Stimulated activated CD4-positive, alpha-beta T cell treated with anti-CD3 and anti-CD28 coated beads, Interleukin-1b, Interleukin-23, amount 100 ng/mL, for 48 hours (primary cell): ENCODE measurements at regions not wholly inside any gene's neighbourhood (a gene's known extent, or its start where the extent isn't known, plus 50 kb on each side); places are given as distances from the start of the nearest gene placed in this dataset.
"Not testable (repeated sequence)": the region's sequence is repeated elsewhere in the genome, so short reads cannot be mapped to it uniquely, and the experiment has no call there.

ENCODE experiments used
- DNase-seq: peaks from one replicate; pipeline ENCODE4 v3.0.0-alpha.2; 2020

- no peak for DNase-seq
Observed at GRCh38 chr10:11691319-11691755, 50.8 kb upstream of the ECHDC3 start.

GRCh38 chr10:11689945-11690736 lies 52.0 kb upstream of the ECHDC3 start:
- no peak for DNase-seq

DNA sequence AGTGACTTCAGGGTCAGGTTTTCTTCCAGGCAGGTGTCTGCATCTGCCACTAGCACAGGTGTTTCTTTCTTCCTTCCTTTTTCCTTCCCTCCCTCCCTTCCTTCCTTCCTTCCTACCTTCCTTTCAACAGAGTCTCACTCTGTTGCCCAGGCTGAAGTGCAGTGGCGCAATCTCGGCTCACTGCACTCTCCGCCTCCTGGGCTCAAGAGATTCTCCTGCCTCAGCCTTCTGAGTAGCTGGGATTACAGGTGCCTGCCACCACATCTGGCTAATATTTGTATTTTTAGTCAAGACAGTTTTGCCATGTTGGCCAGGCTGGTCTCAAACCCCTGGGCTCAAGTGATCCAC lies 53.8 kb upstream of the ECHDC3 start:
- not testable (repeated sequence) for DNase-seq

DNA sequence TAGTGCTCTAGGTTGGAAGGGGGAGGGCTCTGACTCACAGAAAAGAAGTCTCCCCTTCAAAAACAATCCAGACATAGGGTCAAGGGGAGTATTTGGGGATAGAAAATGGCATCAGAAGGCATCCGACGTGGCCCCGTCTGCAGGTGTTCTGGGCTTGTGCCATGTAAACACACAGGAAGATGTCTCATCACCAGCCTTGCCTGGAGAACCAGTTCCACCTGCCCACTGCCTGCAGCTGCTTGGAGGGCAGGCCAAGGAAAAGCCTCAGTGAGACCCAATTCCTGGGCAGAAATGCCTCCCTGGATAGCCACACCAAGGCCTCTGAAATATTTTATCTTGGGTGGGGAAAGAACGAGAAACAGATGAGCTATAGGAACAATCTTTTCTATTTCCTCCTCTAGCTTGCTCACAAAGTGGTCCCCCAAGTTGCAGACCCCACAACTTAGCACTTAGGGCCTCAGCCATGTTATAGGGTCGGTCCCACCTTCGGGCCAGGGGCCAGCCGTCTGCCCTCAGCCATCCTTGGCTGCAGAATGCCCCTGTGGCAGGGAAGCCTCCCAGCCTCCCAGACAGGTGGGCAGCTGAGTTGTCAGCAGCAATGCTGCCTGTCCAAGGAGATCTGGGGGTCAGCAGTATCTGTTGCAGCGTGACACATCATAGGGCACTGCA lies 54.3 kb upstream of the ECHDC3 start:
- no peak for DNase-seq

DNA sequence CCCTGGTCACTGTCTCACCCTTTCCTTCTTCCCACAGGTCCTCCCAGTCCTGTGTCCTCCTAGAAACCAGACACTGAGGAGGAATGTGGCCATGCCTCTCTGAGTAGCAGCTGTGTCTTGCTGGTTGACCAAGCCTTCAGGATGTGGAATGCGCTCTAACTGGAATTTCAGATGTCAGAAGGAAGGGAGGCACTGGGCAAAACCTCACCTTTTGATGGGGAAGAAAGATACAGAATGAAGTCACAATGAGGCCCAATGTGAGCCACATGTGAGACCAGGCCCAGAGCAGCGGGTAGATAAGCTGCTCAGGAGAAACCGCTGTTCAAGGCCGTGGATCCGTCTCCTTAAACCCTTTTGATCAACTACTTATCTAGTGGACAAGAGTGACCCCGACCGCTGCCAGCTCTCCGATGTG lies 54.8 kb upstream of the ECHDC3 start:
- DNase-seq, result no peak

- DNase-seq, result peak; percentile 19
Observed at GRCh38 chr10:11685787-11686218, 56.4 kb upstream of the ECHDC3 start.

DNA sequence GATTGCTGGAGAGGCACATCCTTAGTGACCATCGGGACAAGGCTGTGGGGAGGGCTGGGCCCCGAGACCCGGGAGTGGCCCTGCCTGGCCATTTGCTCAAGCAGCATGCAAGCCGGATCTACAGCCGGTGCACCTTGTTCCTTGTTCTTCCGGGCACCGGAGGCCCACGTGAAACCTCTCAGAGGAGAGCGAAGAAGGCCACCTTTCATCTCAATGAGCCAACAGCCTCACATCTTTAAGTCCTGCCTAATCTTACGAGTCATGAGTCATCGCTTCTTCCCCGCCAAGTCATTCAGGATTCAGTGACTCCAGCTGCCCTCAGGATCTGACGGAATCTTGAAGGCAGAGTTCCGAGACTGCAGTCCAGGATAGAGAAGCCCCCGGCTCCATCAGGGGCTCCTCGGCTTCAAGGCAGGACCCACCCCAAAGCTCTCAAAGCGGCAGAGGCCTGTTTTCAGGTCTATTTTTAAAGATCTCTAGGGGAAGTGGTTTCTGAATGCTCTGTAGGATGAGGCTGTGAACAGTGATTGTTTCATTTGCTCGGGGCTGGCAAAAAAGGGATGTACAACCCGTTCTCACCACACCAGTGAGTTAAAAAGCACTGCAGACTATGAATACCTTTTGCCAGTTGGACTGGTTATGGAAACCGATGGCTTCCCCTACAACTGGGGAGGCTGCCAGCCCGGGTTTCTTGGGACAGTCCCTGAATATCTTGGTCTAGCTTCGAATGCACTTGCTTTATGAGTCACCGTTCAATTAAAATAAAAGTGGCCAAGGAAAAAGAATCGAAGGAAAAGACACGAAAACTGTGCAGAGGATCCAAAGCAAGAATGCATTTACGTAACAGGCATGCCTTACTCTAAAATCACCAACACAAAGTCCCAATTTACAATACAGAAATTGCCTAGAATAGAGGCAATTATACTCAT lies 57.2 kb upstream of the ECHDC3 start:
- DNase-seq, result peak; percentile 68

GRCh38 chr10:11684341-11684716 lies 57.9 kb upstream of the ECHDC3 start:
- not testable (repeated sequence) for DNase-seq

GRCh38 chr10:11683529-11684320 lies 58.5 kb upstream of the ECHDC3 start:
- no peak for DNase-seq

- no peak for DNase-seq
Observed at GRCh38 chr10:11682851-11683250, 59.3 kb upstream of the ECHDC3 start.

DNA sequence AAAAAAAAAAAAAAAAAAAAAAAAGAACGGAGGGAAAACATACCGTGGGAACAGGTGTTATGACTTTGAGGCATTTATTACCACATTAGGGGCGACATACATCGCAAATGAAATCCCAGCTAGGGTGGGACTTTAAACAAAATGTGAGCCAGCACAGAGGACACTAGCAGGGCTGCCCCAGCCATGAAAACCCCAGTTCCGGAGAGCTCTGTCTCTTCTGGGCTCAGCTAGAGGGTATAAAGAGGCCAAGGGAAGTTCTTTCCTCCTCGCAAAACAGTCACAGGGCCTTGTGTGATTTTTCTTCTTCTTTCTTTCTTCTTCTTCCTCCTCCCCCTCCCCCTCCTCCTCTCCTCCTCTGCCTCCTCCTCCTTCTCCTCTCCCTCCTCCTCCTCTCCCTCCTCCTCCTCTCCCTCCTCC lies 59.9 kb upstream of the ECHDC3 start:
- no peak for DNase-seq

DNA sequence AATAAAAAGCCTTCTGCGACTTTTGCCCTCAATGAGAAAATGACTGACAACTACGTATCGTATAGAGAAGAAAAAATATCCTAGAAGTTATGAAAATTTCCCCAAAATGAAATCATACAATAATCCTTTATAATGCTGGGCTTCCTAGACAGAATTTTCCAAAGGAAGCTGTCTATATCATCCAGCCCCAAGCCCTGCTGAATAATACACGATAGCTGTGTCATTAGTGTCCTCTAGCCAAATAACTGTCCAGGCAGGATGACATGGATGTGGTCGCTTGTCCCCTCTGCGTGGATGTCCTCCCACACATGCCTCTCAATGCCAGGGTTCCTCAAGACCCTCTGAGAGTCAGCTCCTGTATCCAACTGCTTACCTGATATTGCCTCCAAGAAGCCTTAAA lies 61.7 kb upstream of the ECHDC3 start:
- no peak for DNase-seq

DNA sequence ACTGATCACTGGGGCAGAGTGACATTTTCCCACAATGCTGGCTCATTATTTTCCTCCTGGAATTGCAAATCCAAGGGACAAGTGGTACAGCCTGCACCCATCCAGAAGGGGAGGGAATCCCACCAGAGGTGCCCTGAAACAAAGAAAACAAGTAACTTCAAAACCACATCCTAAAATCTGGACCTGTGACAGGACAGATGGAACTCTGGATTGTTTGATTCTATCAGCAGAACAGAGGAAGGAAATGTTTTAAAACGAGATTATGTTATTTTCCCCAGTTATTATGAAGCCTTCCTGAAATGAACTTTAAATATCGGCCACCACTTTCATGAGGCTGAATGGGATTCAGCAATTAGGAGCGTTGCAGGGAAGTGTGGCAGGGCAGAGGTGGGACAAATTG lies 62.2 kb upstream of the ECHDC3 start:
- no peak for DNase-seq

DNA sequence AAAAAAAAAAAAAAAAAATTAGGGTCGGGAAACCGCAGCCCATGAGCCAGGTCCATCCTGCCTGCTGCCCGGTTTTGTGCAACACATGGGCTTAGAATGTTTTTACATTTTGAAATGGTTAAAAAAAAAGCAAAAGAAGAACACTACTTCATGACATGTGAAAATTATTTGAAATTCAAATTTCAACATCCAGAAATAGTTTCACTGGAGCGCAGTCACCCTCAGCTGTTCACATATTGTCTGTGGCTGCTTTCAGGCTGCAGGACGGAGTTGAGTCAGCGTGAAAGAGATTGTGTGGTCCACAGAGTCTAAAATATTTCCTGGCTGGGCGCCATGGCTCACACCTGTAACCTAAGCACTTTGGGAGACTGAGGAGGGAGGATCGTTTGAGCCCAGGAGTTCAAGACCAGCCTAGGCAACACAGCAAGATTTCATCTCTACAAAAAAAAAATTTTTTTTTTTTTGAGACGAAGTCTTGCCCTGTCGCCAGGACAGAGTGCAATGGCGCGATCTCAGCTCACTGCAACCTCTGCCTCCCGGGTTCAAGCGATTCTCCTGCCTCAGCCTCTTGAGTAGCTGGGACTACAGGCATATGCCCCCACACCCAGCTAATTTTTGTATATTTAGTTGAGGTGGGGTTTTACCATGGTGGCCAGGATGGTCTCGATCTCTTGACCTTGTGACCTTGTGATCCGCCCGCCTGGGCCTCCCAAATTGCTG lies 63.9 kb upstream of the ECHDC3 start:
- DNase-seq, result peak; percentile 48

GRCh38 chr10:11677480-11677879 lies 64.7 kb upstream of the ECHDC3 start:
- DNase-seq, result no peak

- DNase-seq, result no peak
Observed at GRCh38 chr10:11673346-11674280, 62.2 kb upstream of the USP6NL start.

GRCh38 chr10:11672836-11673235 lies 61.4 kb upstream of the USP6NL start:
- no peak for DNase-seq

- DNase-seq, result no peak
Observed at GRCh38 chr10:11670381-11670780, 58.9 kb upstream of the USP6NL start.

DNA sequence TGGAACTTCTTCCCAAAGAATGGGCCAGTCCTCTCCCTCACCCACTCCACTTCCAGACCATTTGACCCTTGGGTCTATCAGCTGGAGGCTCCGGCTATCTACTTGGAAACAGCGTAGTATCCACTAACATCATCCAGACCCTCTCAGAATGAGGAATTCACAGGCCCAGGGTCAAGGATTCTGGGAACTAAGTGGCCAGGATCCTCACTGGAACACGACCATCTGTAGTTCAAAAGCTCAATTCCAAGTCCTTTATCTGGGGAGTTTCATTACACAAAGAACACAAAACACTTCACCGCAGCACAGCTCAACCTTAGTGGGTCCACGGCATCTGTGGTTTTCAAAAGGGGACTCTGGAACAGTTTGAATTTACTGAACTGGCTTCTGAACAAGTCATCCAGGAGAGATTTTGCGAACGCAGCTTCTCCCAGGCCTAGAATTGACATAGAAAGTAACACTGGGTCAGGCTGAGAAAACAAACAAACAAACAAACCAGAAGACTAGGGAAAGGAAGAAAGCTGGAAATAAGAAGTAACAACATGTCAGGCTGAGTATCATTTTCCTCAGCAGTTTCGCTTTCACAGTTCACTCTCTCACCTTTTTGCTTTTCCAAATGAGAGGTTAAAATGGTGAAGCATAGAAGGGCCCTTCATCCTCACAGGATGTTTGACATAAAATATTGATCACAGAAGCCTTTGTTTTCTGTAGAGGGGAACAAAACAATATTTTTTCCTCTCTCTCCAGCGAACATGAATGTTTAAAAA lies 57.6 kb upstream of the USP6NL start:
- no peak for DNase-seq

DNA sequence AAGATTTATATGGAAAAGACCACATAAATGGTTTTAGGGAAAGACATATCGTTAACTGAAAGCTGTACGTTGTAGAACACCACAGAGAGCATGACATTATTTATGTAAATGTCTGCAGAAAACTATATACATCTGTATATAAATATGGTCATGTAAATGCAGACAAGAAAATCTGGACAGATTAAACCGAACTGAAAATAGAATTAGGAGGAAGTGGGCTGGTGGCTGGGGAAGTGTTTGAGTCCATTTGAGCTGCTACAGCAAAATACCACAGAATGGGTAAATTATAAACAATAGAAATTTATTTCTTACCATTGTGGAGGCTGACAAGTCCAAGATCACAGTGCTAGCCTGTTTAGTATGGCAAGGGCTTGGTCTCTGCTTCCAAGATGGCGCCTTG lies 56.3 kb upstream of the USP6NL start:
- no peak for DNase-seq
